ENCODE measurements at regions not wholly inside any gene's neighbourhood (a gene's known extent, or its start where the extent isn't known, plus 50 kb on each side); places are given as distances from the start of the nearest gene placed in this dataset.
"Not testable (repeated sequence)": the region's sequence is repeated elsewhere in the genome, so short reads cannot be mapped to it uniquely, and the experiment has no call there.

- no peak for DNase-seq
These were observed 78.0 kb downstream of the SEC16B start for GRCh38 chr1:177891809-177892208.

- no peak for DNase-seq
These were observed 79.4 kb downstream of the SEC16B start for GRCh38 chr1:177890479-177890878.

- DNase-seq: peak; percentile 34
These were observed 85.3 kb downstream of the SEC16B start for GRCh38 chr1:177884479-177885021.

- no peak for DNase-seq
These were observed 86.3 kb downstream of the SEC16B start for GRCh38 chr1:177883581-177883980.

GRCh38 chr1:177880339-177880891 lies 89.4 kb downstream of the SEC16B start:
- DNase-seq: no peak

- DNase-seq: no peak
These were observed 92.8 kb downstream of the SEC16B start for GRCh38 chr1:177877086-177877485.

GRCh38 chr1:177873238-177873637 lies 96.6 kb downstream of the SEC16B start:
- DNase-seq: peak; percentile 98

- DNase-seq: no peak
These were observed 97.5 kb downstream of the SEC16B start for GRCh38 chr1:177872308-177872900.

GRCh38 chr1:177871613-177872307 lies 98.1 kb downstream of the SEC16B start:
- no peak for DNase-seq

GRCh38 chr1:177869586-177869985 lies 100.3 kb downstream of the SEC16B start:
- DNase-seq: no peak

GRCh38 chr1:177869011-177869410 lies 100.8 kb downstream of the SEC16B start:
- DNase-seq: not testable (repeated sequence)

GRCh38 chr1:177865807-177866206 lies 104.1 kb downstream of the SEC16B start:
- DNase-seq: no peak

GRCh38 chr1:177864538-177865305 lies 105.1 kb downstream of the SEC16B start:
- DNase-seq: no peak

GRCh38 chr1:177863796-177864195 lies 106.1 kb downstream of the SEC16B start:
- DNase-seq: peak; percentile 77

- DNase-seq: peak; percentile 48
These were observed 106.9 kb downstream of the SEC16B start for GRCh38 chr1:177862916-177863315.

- no peak for DNase-seq
These were observed 110.3 kb downstream of the SEC16B start for GRCh38 chr1:177859572-177859971.

GRCh38 chr1:177858332-177858821 lies 111.5 kb downstream of the SEC16B start:
- DNase-seq: peak; percentile 76

- no peak for DNase-seq
These were observed 112.6 kb downstream of the SEC16B start for GRCh38 chr1:177857285-177857684.

- no peak for DNase-seq
These were observed 114.9 kb downstream of the SEC16B start for GRCh38 chr1:177854951-177855350.

GRCh38 chr1:177849579-177850290 lies 120.1 kb downstream of the SEC16B start:
- no peak for DNase-seq

- peak; percentile 86 for DNase-seq
These were observed 120.7 kb downstream of the SEC16B start for GRCh38 chr1:177849130-177849529.

GRCh38 chr1:177848577-177848976 lies 121.3 kb downstream of the SEC16B start:
- peak; percentile 60 for DNase-seq
